ENCODE measurements at regions not wholly inside any gene's neighbourhood (a gene's known extent, or its start where the extent isn't known, plus 50 kb on each side); places are given as distances from the start of the nearest gene placed in this dataset.

DNA sequence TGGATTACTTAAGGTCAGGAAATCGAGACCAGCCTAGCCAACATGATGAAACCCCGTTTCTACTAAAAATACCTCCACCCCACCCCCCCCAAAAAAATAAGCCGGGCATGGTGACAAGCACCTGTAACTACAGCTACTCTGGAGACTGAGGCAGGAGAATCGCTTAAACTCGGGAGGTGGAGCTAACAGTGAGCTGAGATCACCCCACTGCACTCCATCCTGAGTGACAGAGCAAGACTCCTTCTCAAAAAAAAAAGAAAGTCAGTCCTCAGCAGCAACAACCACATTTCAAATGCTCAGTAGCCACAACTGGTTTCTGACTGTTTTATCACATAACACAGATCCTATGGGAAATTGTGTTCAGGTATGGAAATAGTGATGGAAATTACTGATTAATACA lies 135.3 kb downstream of the HFE start:
- peak overlapping the region; percentile 28 for H3K27ac ChIP-seq (ENCODE audit: low read depth, low read length)
- no peak overlapping the region for H4K8ac ChIP-seq (ENCODE audit: low read depth, low read length)
- H3K14ac ChIP-seq (ENCODE audit: low read length), result no peak overlapping the region
- no peak overlapping the region for H2BK5ac ChIP-seq (ENCODE audit: low read depth, low read length, poor library complexity)
- peaks cover 18% of the 10 kb centered on the region for H3K79me1 ChIP-seq (ENCODE audit: low read length)
- H3K9me3 ChIP-seq (ENCODE audit: insufficient read depth, low read depth, low read length), result no peaks in the 10 kb centered on the region
- peak overlapping the region; percentile 33 for H3K4me2 ChIP-seq (ENCODE audit: low read length)
- no peak overlapping the region for H3K23ac ChIP-seq (ENCODE audit: low read length)
- peak overlapping the region; percentile 56 for H2BK12ac ChIP-seq (ENCODE audit: low read length)
- no peak overlapping the region for H2BK120ac ChIP-seq (ENCODE audit: insufficient read depth, low read length, poor library complexity)
- WGBS (ENCODE audit: extremely low coverage, insufficient coverage, insufficient read length), result no CpG with 5 or more reads among the region's 5 CpGs
- H3K27me3 ChIP-seq (ENCODE audit: insufficient read depth, low read length), result no peaks in the 10 kb centered on the region
- no peak overlapping the region for H3K4me3 ChIP-seq (ENCODE audit: low read depth, low read length)
- H3K36me3 ChIP-seq (ENCODE audit: control insufficient read depth in 1 of 2, insufficient read depth in 2 of 2, low read length in 2 of 2), result no peaks in the 10 kb centered on the region
- H3K18ac ChIP-seq (ENCODE audit: low read length), result no peak overlapping the region
- no peak overlapping the region for H4K12ac ChIP-seq (ENCODE audit: low read depth, low read length)
- H2AFZ ChIP-seq (ENCODE audit: insufficient read depth, low read length, poor library complexity), result no peak overlapping the region
- peaks cover 6 to 15% of the 10 kb centered on the region in 2 experiments for H3K4me1 ChIP-seq (ENCODE audit: control insufficient read depth in 1 of 2, insufficient read depth in 2 of 2, low read length in 2 of 2)
- DNase-seq, result no peak
- H3K9ac ChIP-seq (ENCODE audit: low read length), result no peak overlapping the region
- H2AK5ac ChIP-seq (ENCODE audit: low read length), result no peak overlapping the region
- peaks cover 7% of the 10 kb centered on the region for H3K79me2 ChIP-seq (ENCODE audit: control insufficient read depth, insufficient read depth, low read length, poor library complexity)
- no peak overlapping the region for H3K4ac ChIP-seq (ENCODE audit: low read depth, low read length)
- no peak overlapping the region for H4K91ac ChIP-seq (ENCODE audit: low read depth, low read length)

- H2BK5ac ChIP-seq (ENCODE audit: low read depth, low read length, poor library complexity), result no peak overlapping the region
- peaks cover 6 to 15% of the 10 kb centered on the region in 2 experiments for H3K4me1 ChIP-seq (ENCODE audit: control insufficient read depth in 1 of 2, insufficient read depth in 2 of 2, low read length in 2 of 2)
- peaks cover 14% of the 10 kb centered on the region for H3K79me1 ChIP-seq (ENCODE audit: low read length)
- H3K79me2 ChIP-seq (ENCODE audit: control insufficient read depth, insufficient read depth, low read length, poor library complexity), result peaks cover 7% of the 10 kb centered on the region
- H4K91ac ChIP-seq (ENCODE audit: low read depth, low read length), result no peak overlapping the region
- H3K4ac ChIP-seq (ENCODE audit: low read depth, low read length), result no peak overlapping the region
- peak overlapping the region; percentile 68 for H3K4me2 ChIP-seq (ENCODE audit: low read length)
- H3K18ac ChIP-seq (ENCODE audit: low read length), result no peak overlapping the region
- H3K23ac ChIP-seq (ENCODE audit: low read length), result no peak overlapping the region
- no peak overlapping the region for H3K14ac ChIP-seq (ENCODE audit: low read length)
- no peak overlapping the region for H3K4me3 ChIP-seq (ENCODE audit: low read depth, low read length)
- H2AFZ ChIP-seq (ENCODE audit: insufficient read depth, low read length, poor library complexity), result no peak overlapping the region
- no CpG with 5 or more reads among the region's 7 CpGs for WGBS (ENCODE audit: extremely low coverage, insufficient coverage, insufficient read length)
- DNase-seq, result no peak
- H2AK5ac ChIP-seq (ENCODE audit: low read length), result no peak overlapping the region
- no peak overlapping the region for H2BK12ac ChIP-seq (ENCODE audit: low read length)
- H3K27me3 ChIP-seq (ENCODE audit: insufficient read depth, low read length), result no peaks in the 10 kb centered on the region
- H4K8ac ChIP-seq (ENCODE audit: low read depth, low read length), result no peak overlapping the region
- H2BK120ac ChIP-seq (ENCODE audit: insufficient read depth, low read length, poor library complexity), result no peak overlapping the region
- H3K9ac ChIP-seq (ENCODE audit: low read length), result no peak overlapping the region
- peak overlapping the region; percentile 92 for H3K27ac ChIP-seq (ENCODE audit: low read depth, low read length)
- no peaks in the 10 kb centered on the region for H3K36me3 ChIP-seq (ENCODE audit: control insufficient read depth in 1 of 2, insufficient read depth in 2 of 2, low read length in 2 of 2)
- no peaks in the 10 kb centered on the region for H3K9me3 ChIP-seq (ENCODE audit: insufficient read depth, low read depth, low read length)
- H4K12ac ChIP-seq (ENCODE audit: low read depth, low read length), result peak overlapping the region; percentile 26
Measured at GRCh38 chr6:26223228-26223627, 136.0 kb downstream of the HFE start.

- Histone ChIP-seq H3K9me3 (ENCODE audit: insufficient read depth, low read depth, low read length) (no peaks in the 10 kb centered on the region), H3K79me2 (ENCODE audit: control insufficient read depth, insufficient read depth, low read length, poor library complexity) (peaks cover 7% of the 10 kb centered on the region), H3K4me1 (ENCODE audit: control insufficient read depth in 1 of 2, insufficient read depth in 2 of 2, low read length in 2 of 2) (peaks cover 5 to 14% of the 10 kb centered on the region in 2 experiments), H3K4me2 (ENCODE audit: low read length) (peak overlapping the region; percentile 68), H2AFZ (ENCODE audit: insufficient read depth, low read length, poor library complexity) (peak overlapping the region; percentile 71), H2BK12ac (ENCODE audit: low read length) (no peak overlapping the region), H4K12ac (ENCODE audit: low read depth, low read length) (peak overlapping the region; percentile 26), H3K23ac (ENCODE audit: low read length) (no peak overlapping the region), H3K9ac (ENCODE audit: low read length) (peak overlapping the region; percentile 76), H3K18ac (ENCODE audit: low read length) (no peak overlapping the region), H3K36me3 (ENCODE audit: control insufficient read depth in 1 of 2, insufficient read depth in 2 of 2, low read length in 2 of 2) (no peaks in the 10 kb centered on the region), H3K79me1 (ENCODE audit: low read length) (peaks cover 14% of the 10 kb centered on the region), H3K27ac (ENCODE audit: low read depth, low read length) (peak overlapping the region; percentile 98), H2BK120ac (ENCODE audit: insufficient read depth, low read length, poor library complexity) (peak overlapping the region; percentile 68), H3K4ac (ENCODE audit: low read depth, low read length) (peak overlapping the region; percentile 58), H2AK5ac (ENCODE audit: low read length) (no peak overlapping the region), H3K4me3 (ENCODE audit: low read depth, low read length) (peak overlapping the region; percentile 67), H4K91ac (ENCODE audit: low read depth, low read length) (peak overlapping the region; percentile 77), H4K8ac (ENCODE audit: low read depth, low read length) (peak overlapping the region; percentile 69), H3K27me3 (ENCODE audit: insufficient read depth, low read length) (no peaks in the 10 kb centered on the region), H3K14ac (ENCODE audit: low read length) (peak overlapping the region; percentile 60), H2BK5ac (ENCODE audit: low read depth, low read length, poor library complexity) (peak overlapping the region; percentile 82)
- DNase-seq, result peak; percentile 75 to 93
- WGBS (ENCODE audit: extremely low coverage, insufficient coverage, insufficient read length), result no CpG with 5 or more reads among the region's 26 CpGs
Measured at GRCh38 chr6:26223650-26224546, 136.7 kb downstream of the HFE start.

DNA sequence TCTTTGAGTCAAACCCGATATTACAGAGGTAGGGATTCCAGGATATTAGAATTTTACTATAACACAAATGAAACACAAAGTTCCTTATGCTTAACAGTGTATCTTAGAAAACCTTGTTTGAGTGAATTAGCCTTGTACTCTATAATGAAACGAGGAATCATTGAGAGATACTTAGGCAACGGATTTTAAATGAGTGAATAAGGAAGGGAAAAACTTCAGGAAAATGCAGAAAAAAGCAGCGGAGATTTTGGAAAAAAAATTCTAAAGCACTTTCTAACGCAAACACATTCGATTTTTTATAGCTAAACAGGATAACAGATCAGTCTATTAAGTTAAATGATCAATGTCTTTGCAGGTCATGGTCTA lies 137.3 kb downstream of the HFE start:
- Histone ChIP-seq H2AFZ (ENCODE audit: insufficient read depth, low read length, poor library complexity) (no peak overlapping the region), H4K8ac (ENCODE audit: low read depth, low read length) (no peak overlapping the region), H3K9me3 (ENCODE audit: insufficient read depth, low read depth, low read length) (no peaks in the 10 kb centered on the region), H3K4ac (ENCODE audit: low read depth, low read length) (no peak overlapping the region), H3K18ac (ENCODE audit: low read length) (no peak overlapping the region), H3K4me1 (ENCODE audit: control insufficient read depth in 1 of 2, insufficient read depth in 2 of 2, low read length in 2 of 2) (peaks cover 4 to 12% of the 10 kb centered on the region in 2 experiments), H2BK12ac (ENCODE audit: low read length) (no peak overlapping the region), H3K4me3 (ENCODE audit: low read depth, low read length) (no peak overlapping the region), H3K79me2 (ENCODE audit: control insufficient read depth, insufficient read depth, low read length, poor library complexity) (peaks cover 7% of the 10 kb centered on the region), H3K14ac (ENCODE audit: low read length) (no peak overlapping the region), H3K79me1 (ENCODE audit: low read length) (peaks cover 14% of the 10 kb centered on the region), H3K27ac (ENCODE audit: low read depth, low read length) (peak overlapping the region; percentile 98), H2BK120ac (ENCODE audit: insufficient read depth, low read length, poor library complexity) (no peak overlapping the region), H3K9ac (ENCODE audit: low read length) (no peak overlapping the region), H3K36me3 (ENCODE audit: control insufficient read depth in 1 of 2, insufficient read depth in 2 of 2, low read length in 2 of 2) (no peaks in the 10 kb centered on the region), H2BK5ac (ENCODE audit: low read depth, low read length, poor library complexity) (no peak overlapping the region), H3K23ac (ENCODE audit: low read length) (no peak overlapping the region), H2AK5ac (ENCODE audit: low read length) (no peak overlapping the region), H3K4me2 (ENCODE audit: low read length) (peak overlapping the region; percentile 59), H4K12ac (ENCODE audit: low read depth, low read length) (no peak overlapping the region), H3K27me3 (ENCODE audit: insufficient read depth, low read length) (no peaks in the 10 kb centered on the region), H4K91ac (ENCODE audit: low read depth, low read length) (no peak overlapping the region)
- no CpG with 5 or more reads among the region's 6 CpGs for WGBS (ENCODE audit: extremely low coverage, insufficient coverage, insufficient read length)
- no peak for DNase-seq
